Activated CD4-positive, alpha-beta T cell treated with anti-CD3 and anti-CD28 coated beads, Interleukin-2, amount 10 ng/mL, durations not matched to agents 24 days and 14 days (primary cell): ENCODE measurements at regions not wholly inside any gene's neighbourhood (a gene's known extent, or its start where the extent isn't known, plus 50 kb on each side); places are given as distances from the start of the nearest gene placed in this dataset.
"Not testable (repeated sequence)": the region's sequence is repeated elsewhere in the genome, so short reads cannot be mapped to it uniquely, and the experiment has no call there.

Experiments used
- DNase-seq: peaks from one replicate; pipeline ENCODE4 v3.0.0; 2022
- H3K27ac Mint-ChIP-seq: one replicate; pipeline ENCODE4 v1.8.0; 2022; ENCODE audit warnings: mild to moderate bottlenecking, mixed read lengths
- H3K27me3 Mint-ChIP-seq: one replicate; pipeline ENCODE4 v1.8.0; 2022; ENCODE audit warnings: mixed read lengths
- H3K36me3 Mint-ChIP-seq: one replicate; pipeline ENCODE4 v1.8.0; 2022; ENCODE audit warnings: low read depth, mild to moderate bottlenecking, mixed read lengths
- H3K4me1 Mint-ChIP-seq: one replicate; pipeline ENCODE4 v1.8.0; 2021; ENCODE audit warnings: mixed read lengths
- H3K4me3 Mint-ChIP-seq: one replicate; pipeline ENCODE4 v1.8.0; 2022; ENCODE audit warnings: mild to moderate bottlenecking, moderate library complexity, mixed read lengths
- H3K9me3 Mint-ChIP-seq: one replicate; pipeline ENCODE4 v1.8.0; 2021; ENCODE audit warnings: mixed read lengths
- intact Hi-C: fragments of 100-400 bp; cut with micrococcal nuclease; formaldehyde crosslinking; loops from one replicate; pipeline ENCODE4 v1.15.1; 2023

- peaks cover 6% of the 10 kb centered on the region for H3K9me3 Mint-ChIP-seq
- H3K27me3 Mint-ChIP-seq = no peaks in the 10 kb centered on the region
- no peaks in the 10 kb centered on the region for H3K36me3 Mint-ChIP-seq
- DNase-seq = peak; percentile 70
- intact Hi-C loops = no loop called here
- H3K4me3 Mint-ChIP-seq = no peak overlapping the region
- no peaks in the 10 kb centered on the region for H3K4me1 Mint-ChIP-seq
- no peak overlapping the region for H3K27ac Mint-ChIP-seq
These were observed 494.5 kb upstream of the LARGE1 start for GRCh38 chr22:34414467-34415440.

DNA sequence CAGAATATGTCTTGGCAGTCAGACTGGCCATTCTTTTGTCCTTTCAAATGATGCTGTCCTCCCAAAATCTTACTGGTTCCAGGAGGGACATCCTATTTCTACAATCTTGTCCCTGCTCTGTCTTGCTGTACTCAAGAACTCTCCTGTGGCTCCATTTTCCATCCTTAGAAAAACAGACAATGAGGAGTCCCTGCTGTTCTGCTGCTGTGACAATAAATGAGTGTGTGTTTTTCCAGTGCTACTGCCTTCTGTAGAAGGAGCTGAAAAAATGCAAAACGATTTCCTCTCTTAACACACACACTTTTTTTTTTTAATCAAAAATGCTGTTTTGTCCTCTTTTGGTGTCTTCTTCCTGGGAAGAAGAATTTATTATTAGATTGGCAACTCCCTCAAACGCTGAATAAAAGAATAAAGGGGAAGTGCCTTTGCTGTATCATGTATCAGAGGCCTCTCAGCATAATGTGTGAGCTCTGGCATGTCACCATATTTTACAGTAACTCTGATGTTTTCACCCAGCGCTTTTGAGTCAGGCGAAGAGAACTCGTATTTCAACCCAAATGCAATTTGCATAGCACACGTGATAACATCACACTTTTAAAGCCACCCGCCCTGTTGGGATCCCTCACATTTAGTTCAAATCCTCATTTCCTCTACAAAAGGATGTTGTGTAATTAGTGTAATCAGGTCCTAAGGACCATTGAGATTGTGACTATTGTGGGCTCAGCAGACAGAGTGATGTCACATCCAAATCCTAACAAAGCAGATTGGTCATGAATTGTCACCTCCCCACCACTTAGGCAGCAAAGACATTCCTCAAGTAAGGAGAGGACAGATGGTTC lies 496.0 kb upstream of the LARGE1 start:
- H3K36me3 Mint-ChIP-seq = no peaks in the 10 kb centered on the region
- H3K27me3 Mint-ChIP-seq = no peaks in the 10 kb centered on the region
- intact Hi-C loops = no loop called here

GRCh38 chr22:34422948-34423347 lies 502.7 kb upstream of the LARGE1 start:
- H3K27me3 Mint-ChIP-seq, H3K4me1 Mint-ChIP-seq, H3K9me3 Mint-ChIP-seq, intact Hi-C loops, H3K27ac Mint-ChIP-seq, DNase-seq, H3K4me3 Mint-ChIP-seq, H3K36me3 Mint-ChIP-seq: not testable (repeated sequence)

More for the DNA sequence above, 496.0 kb upstream of the LARGE1 start:
- Mint-ChIP-seq H3K4me3 (no peak overlapping the region), H3K9me3 (peaks cover 6% of the 10 kb centered on the region), H3K27ac (no peak overlapping the region), H3K4me1 (no peaks in the 10 kb centered on the region)
- no peak for DNase-seq

- intact Hi-C loops = no loop called here
- Mint-ChIP-seq H3K27me3 (no peaks in the 10 kb centered on the region), H3K36me3 (no peaks in the 10 kb centered on the region), H3K4me1 (no peaks in the 10 kb centered on the region), H3K27ac (no peak overlapping the region), H3K4me3 (no peak overlapping the region), H3K9me3 (no peaks in the 10 kb centered on the region)
- no peak for DNase-seq
These were observed 507.2 kb upstream of the LARGE1 start for GRCh38 chr22:34427436-34427835.

- no peak overlapping the region for H3K4me3 Mint-ChIP-seq
- intact Hi-C loops = no loop called here
- no peaks in the 10 kb centered on the region for H3K27me3 Mint-ChIP-seq
- no peak for DNase-seq
- H3K4me1 Mint-ChIP-seq = no peaks in the 10 kb centered on the region
- no peak overlapping the region for H3K27ac Mint-ChIP-seq
- H3K9me3 Mint-ChIP-seq = no peaks in the 10 kb centered on the region
- no peaks in the 10 kb centered on the region for H3K36me3 Mint-ChIP-seq
These were observed 507.6 kb upstream of the LARGE1 start for GRCh38 chr22:34427841-34428240.

- DNase-seq = no peak
- Mint-ChIP-seq H3K9me3 (no peaks in the 10 kb centered on the region), H3K27ac (no peak overlapping the region), H3K4me3 (no peak overlapping the region), H3K4me1 (no peaks in the 10 kb centered on the region), H3K27me3 (no peaks in the 10 kb centered on the region), H3K36me3 (no peaks in the 10 kb centered on the region)
- intact Hi-C loops = no loop called here
These were observed 509.0 kb upstream of the LARGE1 start for GRCh38 chr22:34429314-34429713.

DNA sequence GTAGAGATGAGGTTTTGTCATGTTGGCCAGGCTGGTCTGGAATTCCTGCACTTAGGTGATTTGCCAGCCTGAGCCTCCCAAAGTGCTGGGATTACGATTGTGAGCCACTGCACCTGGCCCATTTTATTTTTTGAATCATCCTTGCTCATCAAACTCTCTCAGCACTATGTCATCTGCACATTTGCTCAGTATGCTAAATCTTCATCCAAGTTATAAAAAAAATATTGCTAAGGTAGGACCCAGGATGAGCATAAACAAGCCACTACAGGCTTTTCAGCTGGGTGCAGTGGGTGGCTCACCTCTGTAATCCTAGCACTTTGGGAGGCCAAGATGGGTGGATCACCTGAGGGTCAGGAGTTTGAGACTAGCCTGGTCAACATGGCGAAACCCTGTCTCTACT lies 510.1 kb upstream of the LARGE1 start:
- H3K36me3 Mint-ChIP-seq = no peaks in the 10 kb centered on the region
- intact Hi-C loops = no loop called here
- no peak overlapping the region for H3K4me3 Mint-ChIP-seq
- no peaks in the 10 kb centered on the region for H3K9me3 Mint-ChIP-seq
- no peaks in the 10 kb centered on the region for H3K27me3 Mint-ChIP-seq
- DNase-seq = no peak
- H3K27ac Mint-ChIP-seq = no peak overlapping the region
- no peaks in the 10 kb centered on the region for H3K4me1 Mint-ChIP-seq

DNA sequence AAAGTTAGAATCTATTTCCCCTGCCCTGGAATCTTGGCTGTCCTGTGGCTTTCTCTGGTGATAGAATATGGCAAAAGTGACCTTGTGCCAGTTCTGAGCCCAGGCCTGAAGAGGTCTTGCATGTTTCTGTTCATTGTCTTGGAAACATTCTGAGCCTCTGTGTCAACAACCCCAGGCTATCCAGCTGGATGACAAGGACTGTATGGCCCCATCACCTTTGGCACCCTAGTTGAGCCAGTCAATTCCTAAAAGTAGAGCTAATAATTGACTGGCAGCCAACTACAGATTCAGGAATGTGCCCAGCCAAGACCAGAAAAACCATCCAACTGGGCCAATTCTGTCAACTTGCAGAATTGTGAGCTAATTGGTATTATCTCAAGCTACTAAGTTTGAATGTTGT lies 514.1 kb upstream of the LARGE1 start:
- Mint-ChIP-seq H3K9me3 (peaks cover 5% of the 10 kb centered on the region), H3K4me3 (no peak overlapping the region), H3K27ac (no peak overlapping the region), H3K36me3 (no peaks in the 10 kb centered on the region), H3K4me1 (no peaks in the 10 kb centered on the region), H3K27me3 (no peaks in the 10 kb centered on the region)
- DNase-seq = no peak
- intact Hi-C loops = no loop called here

- no peak for DNase-seq
- intact Hi-C loops = no loop called here
- Mint-ChIP-seq H3K4me3 (no peak overlapping the region), H3K36me3 (no peaks in the 10 kb centered on the region), H3K9me3 (peaks cover 5% of the 10 kb centered on the region), H3K4me1 (no peaks in the 10 kb centered on the region), H3K27me3 (no peaks in the 10 kb centered on the region), H3K27ac (no peak overlapping the region)
These were observed 516.9 kb upstream of the LARGE1 start for GRCh38 chr22:34437140-34437539.

DNA sequence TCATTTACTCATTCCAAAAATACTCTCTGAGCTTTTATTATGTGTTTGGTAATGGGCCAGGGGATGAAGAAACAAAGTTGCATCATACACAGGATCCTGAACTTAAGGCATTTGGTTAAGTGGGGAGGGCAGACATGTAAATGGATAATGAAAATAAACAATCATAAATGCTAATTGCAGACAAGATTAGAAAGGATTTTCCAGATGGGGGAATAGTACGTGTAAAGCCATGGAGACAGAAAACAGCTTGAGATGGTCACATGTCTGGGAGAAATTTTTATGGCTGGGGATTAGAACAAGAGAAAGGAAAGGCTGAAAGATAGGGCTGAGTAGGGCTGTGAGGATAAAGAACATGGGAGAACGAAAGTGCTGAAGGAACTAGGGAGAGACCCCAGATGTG lies 534.3 kb upstream of the LARGE1 start:
- Mint-ChIP-seq H3K9me3 (peaks cover 6% of the 10 kb centered on the region), H3K27ac (no peak overlapping the region), H3K36me3 (no peaks in the 10 kb centered on the region), H3K4me3 (no peak overlapping the region), H3K27me3 (no peaks in the 10 kb centered on the region), H3K4me1 (no peaks in the 10 kb centered on the region)
- intact Hi-C loops = no loop called here
- no peak for DNase-seq

DNA sequence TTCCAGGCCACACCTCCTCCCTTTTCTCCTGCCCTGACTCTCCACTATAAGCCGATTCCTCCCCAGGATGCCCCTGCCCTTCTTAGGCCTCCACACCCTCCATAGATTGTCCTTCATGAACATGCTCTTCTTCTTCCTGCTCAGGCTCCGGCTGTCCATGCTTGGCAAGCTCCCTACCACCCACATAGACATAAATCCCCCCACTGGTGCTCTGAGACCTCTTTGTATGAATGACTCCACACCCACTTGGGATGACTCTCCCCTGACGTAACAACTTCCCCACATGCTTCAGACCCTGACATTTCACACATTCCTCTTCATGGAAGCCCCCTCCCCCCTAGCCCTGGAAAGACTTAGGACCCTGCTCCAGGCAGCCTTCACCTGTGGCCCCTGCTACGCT lies 542.5 kb upstream of the LARGE1 start:
- DNase-seq = no peak
- Mint-ChIP-seq H3K27ac (no peak overlapping the region), H3K27me3 (no peaks in the 10 kb centered on the region), H3K4me1 (no peaks in the 10 kb centered on the region), H3K9me3 (peaks cover 11% of the 10 kb centered on the region), H3K4me3 (no peak overlapping the region), H3K36me3 (no peaks in the 10 kb centered on the region)
- intact Hi-C loops = no loop called here

GRCh38 chr22:34475886-34476285 lies 555.6 kb upstream of the LARGE1 start:
- Mint-ChIP-seq H3K36me3 (no peaks in the 10 kb centered on the region), H3K4me1 (no peaks in the 10 kb centered on the region), H3K4me3 (no peak overlapping the region), H3K27me3 (no peaks in the 10 kb centered on the region), H3K27ac (no peak overlapping the region), H3K9me3 (peaks cover 7% of the 10 kb centered on the region)
- no peak for DNase-seq
- intact Hi-C loops = no loop called here

- peaks cover 8% of the 10 kb centered on the region for H3K9me3 Mint-ChIP-seq
- intact Hi-C loops = no loop called here
- H3K27me3 Mint-ChIP-seq = no peaks in the 10 kb centered on the region
These were observed 556.5 kb upstream of the LARGE1 start for GRCh38 chr22:34476762-34477161.

DNA sequence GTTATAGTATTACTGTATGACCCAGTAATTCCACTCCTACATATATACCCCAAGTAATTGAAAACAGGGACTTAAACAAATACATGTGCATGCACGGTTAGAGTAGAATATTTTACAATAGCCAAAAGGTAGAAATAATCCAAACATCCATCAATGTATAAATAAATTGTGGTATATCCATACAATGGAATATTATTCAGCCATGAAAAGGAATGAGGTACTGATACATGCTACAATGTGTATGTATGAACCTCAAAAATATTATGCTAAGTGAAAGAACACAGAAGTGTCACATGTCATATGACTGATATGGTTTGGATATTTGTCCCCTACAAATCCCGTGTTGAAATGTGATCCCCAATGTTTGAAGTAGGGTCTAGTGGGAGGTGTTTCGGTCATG lies 560.8 kb upstream of the LARGE1 start:
- no peaks in the 10 kb centered on the region for H3K36me3 Mint-ChIP-seq
- intact Hi-C loops = no loop called here
- no peaks in the 10 kb centered on the region for H3K27me3 Mint-ChIP-seq
- DNase-seq = no peak
- no peaks in the 10 kb centered on the region for H3K4me1 Mint-ChIP-seq
- H3K27ac Mint-ChIP-seq = no peak overlapping the region
- peaks cover 13% of the 10 kb centered on the region for H3K9me3 Mint-ChIP-seq
- H3K4me3 Mint-ChIP-seq = no peak overlapping the region

More at GRCh38 chr22:34476762-34477161, 556.5 kb upstream of the LARGE1 start:
- Mint-ChIP-seq H3K36me3 (no peaks in the 10 kb centered on the region), H3K4me1 (no peaks in the 10 kb centered on the region), H3K27ac (no peak overlapping the region), H3K4me3 (no peak overlapping the region)
- no peak for DNase-seq
